GM23338 (cell line): ENCODE measurements at regions not wholly inside any gene's neighbourhood (a gene's known extent, or its start where the extent isn't known, plus 50 kb on each side); places are given as distances from the start of the nearest gene placed in this dataset.

Experiments
- ATAC-seq: fragments of 200-7000 bp; cut with Tn5 transposase; 3 replicates; pipeline ENCODE4 v1.9.1; 2020
- DNase-seq: peaks from one replicate; pipeline ENCODE4 v3.0.0-alpha.2; 2015; ENCODE audit warnings: low spot score
- H2AFZ ChIP-seq: fragments of 200-600 bp; sonication (generic); 2 replicates; pipeline ENCODE4 v1.8.0; 2016; ENCODE audit warnings: antibody characterized with exemption, mild to moderate bottlenecking, moderate library complexity
- H3F3A ChIP-seq: fragments of 200-600 bp; sonication (generic); replicated peaks from 2 replicates; pipeline ENCODE4 v1.8.0; 2017; ENCODE audit warnings: antibody characterized with exemption, mixed run types, low read depth
- H3K27ac ChIP-seq: fragments of 200-600 bp; sonication (generic); 2 replicates; pipeline ENCODE4 v1.6.1; 2016; ENCODE audit warnings: low read depth
- H3K27me3 ChIP-seq: fragments of 200-600 bp; sonication (generic); 2 replicates; pipeline ENCODE4 v1.8.0; 2016; ENCODE audit warnings: mild to moderate bottlenecking, mixed run types, moderate library complexity; ENCODE audit not compliant: insufficient read depth
- H3K36me3 ChIP-seq: fragments of 200-600 bp; sonication (generic); 2 replicates; pipeline ENCODE4 v1.8.0; 2016; ENCODE audit warnings: mild to moderate bottlenecking; ENCODE audit not compliant: insufficient read depth
- H3K4me1 ChIP-seq: fragments of 200-600 bp; sonication (generic); 2 replicates; pipeline ENCODE4 v1.8.0; 2016; ENCODE audit warnings: mild to moderate bottlenecking, moderate library complexity; ENCODE audit not compliant: insufficient read depth
- H3K4me2 ChIP-seq: fragments of 200-600 bp; sonication (generic); 2 replicates; pipeline ENCODE4 v1.7.1; 2017; ENCODE audit warnings: mixed run types
- H3K4me3 ChIP-seq: fragments of 200-600 bp; sonication (generic); 2 replicates; pipeline ENCODE4 v1.6.1; 2016; ENCODE audit warnings: mixed run types
- H3K79me2 ChIP-seq: fragments of 200-600 bp; sonication (generic); replicated peaks from 2 replicates; pipeline ENCODE4 v1.8.0; 2017; ENCODE audit warnings: mild to moderate bottlenecking; ENCODE audit not compliant: insufficient read depth
- H3K9me2 ChIP-seq: fragments of 200-600 bp; sonication (generic); 2 replicates; pipeline ENCODE4 v1.8.0; 2017; ENCODE audit not compliant: insufficient read depth
- H4K20me1 ChIP-seq: fragments of 200-600 bp; sonication (generic); replicated peaks from 2 replicates; pipeline ENCODE4 v1.8.0; 2017; ENCODE audit warnings: mild to moderate bottlenecking; ENCODE audit not compliant: insufficient read depth
- H3K27ac Mint-ChIP-seq: 2 replicates; pipeline ENCODE4 v1.8.0; 2020; ENCODE audit warnings: inconsistent platforms, mild to moderate bottlenecking, moderate library complexity, mixed read lengths
- H3K27me3 Mint-ChIP-seq: 3 replicates; pipeline ENCODE4 v1.8.0; 2022; ENCODE audit warnings: low read depth, mild to moderate bottlenecking, moderate library complexity, mixed read lengths, inconsistent platforms; ENCODE audit not compliant: insufficient read depth, poor library complexity
- H3K36me3 Mint-ChIP-seq: 3 replicates; pipeline ENCODE4 v1.8.0; 2021; ENCODE audit warnings: low read depth, mild to moderate bottlenecking, inconsistent platforms, moderate library complexity, mixed read lengths
- H3K4me1 Mint-ChIP-seq: 3 replicates; pipeline ENCODE4 v1.8.0; 2020; ENCODE audit warnings: mild to moderate bottlenecking, inconsistent platforms, mixed read lengths
- H3K4me3 Mint-ChIP-seq: 3 replicates; pipeline ENCODE4 v1.8.0; 2021; ENCODE audit warnings: moderate library complexity, mild to moderate bottlenecking, inconsistent platforms, mixed read lengths
- H3K9me3 Mint-ChIP-seq: 3 replicates; pipeline ENCODE4 v1.8.0; 2020; ENCODE audit warnings: moderate library complexity, mild to moderate bottlenecking, inconsistent platforms, mixed read lengths
- CTCF ChIP-seq, 2 experiments: fragments of 200-600 bp in 1 of 2; sonication (generic) in 1 of 2; conservative IDR thresholded peaks; 2 replicates each; pipeline versions ENCODE4 v1.5.1 to v1.6.1; 2016 to 2017; ENCODE audit warnings: antibody characterized with exemption in 2 of 2, low read depth in 2 of 2, mild to moderate bottlenecking in 2 of 2, moderate library complexity in 1 of 2
- EZH2 ChIP-seq: fragments of 200-600 bp; sonication (generic); IDR thresholded peaks from one replicate; pipeline ENCODE4 v1.8.0; 2017; ENCODE audit warnings: antibody characterized with exemption, mild to moderate bottlenecking, low read depth; ENCODE audit not compliant: unreplicated experiment
- REST ChIP-seq: IDR thresholded peaks from one replicate; pipeline ENCODE4 v1.6.1; 2018; ENCODE audit warnings: antibody characterized with exemption; ENCODE audit not compliant: unreplicated experiment
- ZNF114 ChIP-seq: fragments of 250-450 bp; sonication (Bioruptor Pico); IDR thresholded peaks from 2 replicates; pipeline ENCODE4 v1.5.0; 2020; ENCODE audit warnings: mild to moderate bottlenecking, moderate library complexity
- ZNF462 ChIP-seq: fragments of 250-450 bp; sonication (Bioruptor Pico); IDR thresholded peaks from 2 replicates; pipeline ENCODE4 v1.5.0; 2020; ENCODE audit warnings: mild to moderate bottlenecking, moderate library complexity

- TF ChIP-seq CTCF (conservative IDR thresholded peaks at IDR 0.05; ENCODE audit: low read depth in 2 of 2), result no peak
These were observed 1375.6 kb upstream of the TENM4 start (continued) for GRCh38 chr11:80816454-80816847.

- H3K27me3 Mint-ChIP-seq, result no peaks in the 10 kb centered on the region
- H3K4me3 ChIP-seq, result no peak overlapping the region
- no peak overlapping the region for H3K4me2 ChIP-seq
- H3F3A ChIP-seq, result no peaks in the 10 kb centered on the region
- H3K4me1 Mint-ChIP-seq, result peaks cover 18% of the 10 kb centered on the region; the same call in 2 of the 3 replicates
- H2AFZ ChIP-seq, result no peak overlapping the region
- peaks cover 14% of the 10 kb centered on the region; the same call in 1 of the 2 replicates for H3K4me1 ChIP-seq
- no peak overlapping the region for H3K27ac ChIP-seq
- H3K4me3 Mint-ChIP-seq, result no peak overlapping the region
- H3K36me3 Mint-ChIP-seq, result no peaks in the 10 kb centered on the region
- H3K9me2 ChIP-seq, result no peaks in the 10 kb centered on the region
- H4K20me1 ChIP-seq, result no peaks in the 10 kb centered on the region
- no peak for TF ChIP-seq EZH2
- TF ChIP-seq ZNF114, result no peak
- TF ChIP-seq REST, result no peak
- TF ChIP-seq ZNF462 (CRISPR knock-in tag), result no peak
- H3K79me2 ChIP-seq, result no peaks in the 10 kb centered on the region
- DNase-seq (no peak), ATAC-seq (no peak)
- no peaks in the 10 kb centered on the region for H3K9me3 Mint-ChIP-seq
- H3K27me3 ChIP-seq, result no peaks in the 10 kb centered on the region
- no peaks in the 10 kb centered on the region for H3K36me3 ChIP-seq
- peak overlapping the region; percentile 9; the same call in 1 of the 2 replicates for H3K27ac Mint-ChIP-seq
These were observed 1375.1 kb upstream of the TENM4 start for GRCh38 chr11:80815752-80816453.
